ENCODE measurements at regions not wholly inside any gene's neighbourhood (a gene's known extent, or its start where the extent isn't known, plus 50 kb on each side); places are given as distances from the start of the nearest gene placed in this dataset.

- H4K20me1 ChIP-seq (ENCODE audit: low read depth, low read length) = no peaks in the 10 kb centered on the region
- H3K79me2 ChIP-seq (ENCODE audit: insufficient read depth, low read length) = no peaks in the 10 kb centered on the region
- no peak overlapping the region for H3K4me3 ChIP-seq (ENCODE audit: insufficient read depth, low read length, poor library complexity, severe bottlenecking)
- H3K4me2 ChIP-seq (ENCODE audit: low read depth, low read length, poor library complexity, severe bottlenecking) = no peak overlapping the region
- no peaks in the 10 kb centered on the region for H3F3A ChIP-seq (ENCODE audit: insufficient read depth)
- H3K27ac ChIP-seq (ENCODE audit: low read depth, low read length) = no peak overlapping the region
- no peak overlapping the region for H2AFZ ChIP-seq (ENCODE audit: low read depth, low read length, severe bottlenecking)
- TF ChIP-seq EZH2phosphoT487 (conservative IDR thresholded peaks at IDR 0.05; ENCODE audit: low read length) = no peak
- TF ChIP-seq, protein P1, sequence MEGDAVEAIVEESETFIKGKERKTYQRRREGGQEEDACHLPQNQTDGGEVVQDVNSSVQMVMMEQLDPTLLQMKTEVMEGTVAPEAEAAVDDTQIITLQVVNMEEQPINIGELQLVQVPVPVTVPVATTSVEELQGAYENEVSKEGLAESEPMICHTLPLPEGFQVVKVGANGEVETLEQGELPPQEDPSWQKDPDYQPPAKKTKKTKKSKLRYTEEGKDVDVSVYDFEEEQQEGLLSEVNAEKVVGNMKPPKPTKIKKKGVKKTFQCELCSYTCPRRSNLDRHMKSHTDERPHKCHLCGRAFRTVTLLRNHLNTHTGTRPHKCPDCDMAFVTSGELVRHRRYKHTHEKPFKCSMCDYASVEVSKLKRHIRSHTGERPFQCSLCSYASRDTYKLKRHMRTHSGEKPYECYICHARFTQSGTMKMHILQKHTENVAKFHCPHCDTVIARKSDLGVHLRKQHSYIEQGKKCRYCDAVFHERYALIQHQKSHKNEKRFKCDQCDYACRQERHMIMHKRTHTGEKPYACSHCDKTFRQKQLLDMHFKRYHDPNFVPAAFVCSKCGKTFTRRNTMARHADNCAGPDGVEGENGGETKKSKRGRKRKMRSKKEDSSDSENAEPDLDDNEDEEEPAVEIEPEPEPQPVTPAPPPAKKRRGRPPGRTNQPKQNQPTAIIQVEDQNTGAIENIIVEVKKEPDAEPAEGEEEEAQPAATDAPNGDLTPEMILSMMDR (IDR thresholded peaks at IDR 0.05; ENCODE audit: insufficient read depth, low read length, poor library complexity, severe bottlenecking) = no peak
- no peaks in the 10 kb centered on the region for H3K27me3 ChIP-seq (ENCODE audit: low read length)
- no peaks in the 10 kb centered on the region for H3K9me2 ChIP-seq (replicated peaks; ENCODE audit: insufficient read depth, low read length)
- no peaks in the 10 kb centered on the region for H3K9me3 ChIP-seq (ENCODE audit: insufficient read depth, low read length)
- no peaks in the 10 kb centered on the region for H3K36me3 ChIP-seq (ENCODE audit: low read length)
- no peak overlapping the region for H3K9ac ChIP-seq (ENCODE audit: low read length)
Measured at GRCh38 chr3:66823532-66823931, 174.6 kb upstream of the KBTBD8 start.

- Histone ChIP-seq H3F3A (ENCODE audit: insufficient read depth) (no peaks in the 10 kb centered on the region), H2AFZ (ENCODE audit: low read depth, low read length, severe bottlenecking) (no peak overlapping the region)
Measured at GRCh38 chr3:66825375-66825774, 172.7 kb upstream of the KBTBD8 start.

GRCh38 chr3:66827726-66828125 lies 170.4 kb upstream of the KBTBD8 start:
- H3K4me2 ChIP-seq (ENCODE audit: low read depth, low read length, poor library complexity, severe bottlenecking) = no peak overlapping the region
- no peak overlapping the region for H3K9ac ChIP-seq (ENCODE audit: low read length)
- H3K27ac ChIP-seq (ENCODE audit: low read depth, low read length) = no peak overlapping the region
- H2AFZ ChIP-seq (ENCODE audit: low read depth, low read length, severe bottlenecking) = no peak overlapping the region
- no peak for TF ChIP-seq EZH2phosphoT487 (conservative IDR thresholded peaks at IDR 0.05; ENCODE audit: low read length)
- TF ChIP-seq, protein P1 (IDR thresholded peaks at IDR 0.05; ENCODE audit: insufficient read depth, low read length, poor library complexity, severe bottlenecking) = no peak
- H3K4me3 ChIP-seq (ENCODE audit: insufficient read depth, low read length, poor library complexity, severe bottlenecking) = no peak overlapping the region
- no peaks in the 10 kb centered on the region for H3K9me3 ChIP-seq (ENCODE audit: insufficient read depth, low read length)
- no peaks in the 10 kb centered on the region for H3K9me2 ChIP-seq (replicated peaks; ENCODE audit: insufficient read depth, low read length)
- H3K36me3 ChIP-seq (ENCODE audit: low read length) = no peaks in the 10 kb centered on the region
- H4K20me1 ChIP-seq (ENCODE audit: low read depth, low read length) = no peaks in the 10 kb centered on the region
- no peaks in the 10 kb centered on the region for H3K27me3 ChIP-seq (ENCODE audit: low read length)
- H3K79me2 ChIP-seq (ENCODE audit: insufficient read depth, low read length) = no peaks in the 10 kb centered on the region
- H3F3A ChIP-seq (ENCODE audit: insufficient read depth) = no peaks in the 10 kb centered on the region

More at GRCh38 chr3:66825375-66825774, 172.7 kb upstream of the KBTBD8 start:
- Histone ChIP-seq H4K20me1 (ENCODE audit: low read depth, low read length) (no peaks in the 10 kb centered on the region), H3K4me3 (ENCODE audit: insufficient read depth, low read length, poor library complexity, severe bottlenecking) (no peak overlapping the region), H3K9me3 (ENCODE audit: insufficient read depth, low read length) (no peaks in the 10 kb centered on the region), H3K27ac (ENCODE audit: low read depth, low read length) (no peak overlapping the region), H3K4me2 (ENCODE audit: low read depth, low read length, poor library complexity, severe bottlenecking) (no peak overlapping the region), H3K27me3 (ENCODE audit: low read length) (no peaks in the 10 kb centered on the region), H3K9ac (ENCODE audit: low read length) (no peak overlapping the region), H3K9me2 (replicated peaks; ENCODE audit: insufficient read depth, low read length) (no peaks in the 10 kb centered on the region), H3K79me2 (ENCODE audit: insufficient read depth, low read length) (no peaks in the 10 kb centered on the region), H3K36me3 (ENCODE audit: low read length) (no peaks in the 10 kb centered on the region)
- TF ChIP-seq, protein P1 (IDR thresholded peaks at IDR 0.05; ENCODE audit: insufficient read depth, low read length, poor library complexity, severe bottlenecking) = no peak
- TF ChIP-seq EZH2phosphoT487 (conservative IDR thresholded peaks at IDR 0.05; ENCODE audit: low read length) = no peak

Measured in SU-DHL-6 (cell line).